ENCODE measurements at regions not wholly inside any gene's neighbourhood (a gene's known extent, or its start where the extent isn't known, plus 50 kb on each side); places are given as distances from the start of the nearest gene placed in this dataset.
A peak's percentile ranks its signal among the peaks of the same experiment; 100 is the strongest.

- peak; percentile 70 for DNase-seq (ENCODE audit: low read depth)
Measured at GRCh38 chr15:66901336-66902100, 163.9 kb upstream of the SMAD3 start.

GRCh38 chr15:66905185-66905584 is 160.2 kb upstream of the SMAD3 start:
- no peak for DNase-seq (ENCODE audit: low read depth)

- no peak for DNase-seq (ENCODE audit: low read depth)
Measured at GRCh38 chr15:66905954-66906353, 159.4 kb upstream of the SMAD3 start.

- no peak for DNase-seq (ENCODE audit: low read depth)
Measured at GRCh38 chr15:66906668-66907614, 158.5 kb upstream of the SMAD3 start.

- DNase-seq (ENCODE audit: low read depth): no peak
Measured at GRCh38 chr15:66907826-66908743, 157.3 kb upstream of the SMAD3 start.

GRCh38 chr15:66908744-66909095 is 156.7 kb upstream of the SMAD3 start:
- DNase-seq (ENCODE audit: low read depth): no peak

- DNase-seq (ENCODE audit: low read depth): no peak
Measured at GRCh38 chr15:66909381-66909890, 156.0 kb upstream of the SMAD3 start.

GRCh38 chr15:66911131-66911700 is 154.2 kb upstream of the SMAD3 start:
- no peak for DNase-seq (ENCODE audit: low read depth)

GRCh38 chr15:66912001-66912400 is 153.4 kb upstream of the SMAD3 start:
- DNase-seq (ENCODE audit: low read depth): no peak

- no peak for DNase-seq (ENCODE audit: low read depth)
Measured at GRCh38 chr15:66912441-66912840, 153.0 kb upstream of the SMAD3 start.

GRCh38 chr15:66917904-66918448 is 147.4 kb upstream of the SMAD3 start:
- DNase-seq (ENCODE audit: low read depth): no peak

GRCh38 chr15:66919421-66919820 is 146.0 kb upstream of the SMAD3 start:
- DNase-seq (ENCODE audit: low read depth): peak; percentile 49

- no peak for DNase-seq (ENCODE audit: low read depth)
Measured at GRCh38 chr15:66921319-66921915, 144.0 kb upstream of the SMAD3 start.

- no peak for DNase-seq (ENCODE audit: low read depth)
Measured at GRCh38 chr15:66922608-66923007, 142.8 kb upstream of the SMAD3 start.

GRCh38 chr15:66923438-66923881 is 141.9 kb upstream of the SMAD3 start:
- peak; percentile 44 for DNase-seq (ENCODE audit: low read depth)

GRCh38 chr15:66924889-66925288 is 140.5 kb upstream of the SMAD3 start:
- no peak for DNase-seq (ENCODE audit: low read depth)

- DNase-seq (ENCODE audit: low read depth): no peak
Measured at GRCh38 chr15:66925721-66926120, 139.7 kb upstream of the SMAD3 start.

- DNase-seq (ENCODE audit: low read depth): no peak
Measured at GRCh38 chr15:66927201-66928077, 138.0 kb upstream of the SMAD3 start.

- no peak for DNase-seq (ENCODE audit: low read depth)
Measured at GRCh38 chr15:66928101-66928500, 137.3 kb upstream of the SMAD3 start.
